ENCODE measurements at regions not wholly inside any gene's neighbourhood (a gene's known extent, or its start where the extent isn't known, plus 50 kb on each side); places are given as distances from the start of the nearest gene placed in this dataset.

DNA sequence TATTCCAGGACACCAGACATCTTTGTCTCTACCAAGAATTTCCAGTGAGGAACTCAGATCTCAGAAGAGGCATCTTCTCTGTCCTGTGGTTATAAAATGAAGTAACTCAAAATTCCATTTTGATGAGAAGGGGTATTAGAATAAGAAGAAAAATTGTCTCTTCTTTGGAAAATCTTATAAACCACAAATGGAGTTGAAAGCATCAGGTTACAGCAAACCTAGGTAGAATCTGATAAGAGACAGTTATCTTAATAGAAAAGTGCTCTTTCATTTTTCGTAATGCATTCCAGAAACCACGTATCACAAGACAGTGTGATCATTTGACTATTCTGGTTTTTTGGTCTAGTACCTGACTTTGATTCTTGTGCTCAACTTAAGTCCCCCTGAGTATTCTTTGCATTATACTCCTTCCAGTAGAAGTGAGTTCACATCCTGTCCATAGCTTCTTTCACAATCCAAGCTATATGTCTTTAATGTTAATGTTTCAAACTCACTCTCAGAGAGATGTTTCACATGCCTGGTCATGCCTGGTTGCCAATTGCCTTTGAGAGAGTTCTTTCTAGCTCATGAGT, 120.9 kb upstream of the PRDX6 start:
- TF ChIP-seq, protein P1, sequence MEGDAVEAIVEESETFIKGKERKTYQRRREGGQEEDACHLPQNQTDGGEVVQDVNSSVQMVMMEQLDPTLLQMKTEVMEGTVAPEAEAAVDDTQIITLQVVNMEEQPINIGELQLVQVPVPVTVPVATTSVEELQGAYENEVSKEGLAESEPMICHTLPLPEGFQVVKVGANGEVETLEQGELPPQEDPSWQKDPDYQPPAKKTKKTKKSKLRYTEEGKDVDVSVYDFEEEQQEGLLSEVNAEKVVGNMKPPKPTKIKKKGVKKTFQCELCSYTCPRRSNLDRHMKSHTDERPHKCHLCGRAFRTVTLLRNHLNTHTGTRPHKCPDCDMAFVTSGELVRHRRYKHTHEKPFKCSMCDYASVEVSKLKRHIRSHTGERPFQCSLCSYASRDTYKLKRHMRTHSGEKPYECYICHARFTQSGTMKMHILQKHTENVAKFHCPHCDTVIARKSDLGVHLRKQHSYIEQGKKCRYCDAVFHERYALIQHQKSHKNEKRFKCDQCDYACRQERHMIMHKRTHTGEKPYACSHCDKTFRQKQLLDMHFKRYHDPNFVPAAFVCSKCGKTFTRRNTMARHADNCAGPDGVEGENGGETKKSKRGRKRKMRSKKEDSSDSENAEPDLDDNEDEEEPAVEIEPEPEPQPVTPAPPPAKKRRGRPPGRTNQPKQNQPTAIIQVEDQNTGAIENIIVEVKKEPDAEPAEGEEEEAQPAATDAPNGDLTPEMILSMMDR (IDR thresholded peaks at IDR 0.05; ENCODE audit: poor library complexity, severe bottlenecking) = no peak
- Histone ChIP-seq H3K36me3 (ENCODE audit: low read depth) (no peaks in the 10 kb centered on the region), H3K9me3 (ENCODE audit: severe bottlenecking) (no peaks in the 10 kb centered on the region), H3K27ac (ENCODE audit: poor library complexity, severe bottlenecking) (no peak overlapping the region), H3K27me3 (ENCODE audit: insufficient read depth, poor library complexity, severe bottlenecking) (no peaks in the 10 kb centered on the region), H3K4me3 (ENCODE audit: severe bottlenecking) (no peak overlapping the region), H3K4me1 (ENCODE audit: insufficient read depth, poor library complexity, severe bottlenecking) (peaks cover 4% of the 10 kb centered on the region)
- DNase-seq (ENCODE audit: low spot score) (no peak), ATAC-seq (ENCODE audit: low read depth) (peak; percentile 25; the same call in 1 of the 3 replicates)

GRCh38 chr1:173360487-173361063, 116.6 kb upstream of the PRDX6 start:
- H3K9me3 ChIP-seq (ENCODE audit: severe bottlenecking) = no peaks in the 10 kb centered on the region
- no peaks in the 10 kb centered on the region for H3K36me3 ChIP-seq (ENCODE audit: low read depth)
- H3K4me3 ChIP-seq (ENCODE audit: severe bottlenecking) = no peak overlapping the region
- ATAC-seq (ENCODE audit: low read depth) = no peak
- peaks cover 4% of the 10 kb centered on the region for H3K4me1 ChIP-seq (ENCODE audit: insufficient read depth, poor library complexity, severe bottlenecking)
- no peaks in the 10 kb centered on the region for H3K27me3 ChIP-seq (ENCODE audit: insufficient read depth, poor library complexity, severe bottlenecking)
- H3K27ac ChIP-seq (ENCODE audit: poor library complexity, severe bottlenecking) = no peak overlapping the region
- DNase-seq (ENCODE audit: low spot score) = no peak
- TF ChIP-seq, protein P1 (IDR thresholded peaks at IDR 0.05; ENCODE audit: poor library complexity, severe bottlenecking) = no peak

DNA sequence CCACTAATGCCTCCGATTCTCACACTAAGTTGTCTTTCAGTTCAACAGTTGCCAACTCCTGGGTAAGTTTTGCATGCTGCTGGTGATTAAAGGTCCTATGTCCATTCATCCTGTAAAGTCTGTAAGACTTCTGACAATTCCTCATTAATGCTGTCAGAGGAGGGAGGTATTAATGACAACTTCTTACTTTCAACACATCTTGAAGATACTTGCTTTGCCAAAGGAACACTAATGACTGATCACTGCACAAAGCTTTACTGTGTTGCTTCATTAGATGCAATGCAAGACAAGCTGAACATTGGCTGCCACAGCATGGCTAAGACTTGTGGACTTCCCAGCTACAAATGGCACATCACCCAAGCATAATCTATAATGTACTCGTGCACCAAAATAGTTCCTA, 114.6 kb upstream of the PRDX6 start:
- no peaks in the 10 kb centered on the region for H3K36me3 ChIP-seq (ENCODE audit: low read depth)
- TF ChIP-seq, protein P1 (IDR thresholded peaks at IDR 0.05; ENCODE audit: poor library complexity, severe bottlenecking) = no peak
- H3K4me1 ChIP-seq (ENCODE audit: insufficient read depth, poor library complexity, severe bottlenecking) = no peaks in the 10 kb centered on the region
- no peak for ATAC-seq (ENCODE audit: low read depth)
- H3K27me3 ChIP-seq (ENCODE audit: insufficient read depth, poor library complexity, severe bottlenecking) = no peaks in the 10 kb centered on the region
- DNase-seq (ENCODE audit: low spot score) = no peak
- no peaks in the 10 kb centered on the region for H3K9me3 ChIP-seq (ENCODE audit: severe bottlenecking)
- no peak overlapping the region for H3K4me3 ChIP-seq (ENCODE audit: severe bottlenecking)
- no peak overlapping the region for H3K27ac ChIP-seq (ENCODE audit: poor library complexity, severe bottlenecking)

DNA sequence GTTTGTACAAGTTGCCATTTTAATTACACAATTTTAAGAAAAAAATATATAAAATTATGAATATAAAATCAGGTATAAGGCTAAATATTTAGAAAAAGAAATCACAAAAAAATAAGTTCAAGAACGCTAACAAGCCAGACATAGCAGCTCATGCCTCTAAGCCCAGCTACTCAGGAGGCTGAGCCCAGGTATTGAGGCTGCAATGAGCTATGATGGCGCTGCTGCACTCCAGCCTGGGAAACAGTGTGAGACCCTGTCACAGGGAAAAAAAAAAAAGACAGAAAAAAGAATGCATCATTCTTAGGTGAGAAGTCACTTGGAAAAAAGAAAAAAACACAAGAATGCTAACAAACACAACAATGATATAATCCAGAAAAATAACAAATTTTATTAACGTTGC, 112.3 kb upstream of the PRDX6 start:
- Histone ChIP-seq H3K9me3 (ENCODE audit: severe bottlenecking) (no peaks in the 10 kb centered on the region), H3K27me3 (ENCODE audit: insufficient read depth, poor library complexity, severe bottlenecking) (no peaks in the 10 kb centered on the region), H3K4me1 (ENCODE audit: insufficient read depth, poor library complexity, severe bottlenecking) (no peaks in the 10 kb centered on the region), H3K4me3 (ENCODE audit: severe bottlenecking) (no peak overlapping the region), H3K36me3 (ENCODE audit: low read depth) (no peaks in the 10 kb centered on the region), H3K27ac (ENCODE audit: poor library complexity, severe bottlenecking) (no peak overlapping the region)
- no peak for ATAC-seq (ENCODE audit: low read depth)
- DNase-seq (ENCODE audit: low spot score) = no peak
- TF ChIP-seq, protein P1 (IDR thresholded peaks at IDR 0.05; ENCODE audit: poor library complexity, severe bottlenecking) = no peak

GRCh38 chr1:173365341-173365740, 111.8 kb upstream of the PRDX6 start:
- ATAC-seq (ENCODE audit: low read depth) (no peak), DNase-seq (ENCODE audit: low spot score) (no peak)
- TF ChIP-seq, protein P1 (IDR thresholded peaks at IDR 0.05; ENCODE audit: poor library complexity, severe bottlenecking) = no peak
- Histone ChIP-seq H3K36me3 (ENCODE audit: low read depth) (no peaks in the 10 kb centered on the region), H3K27me3 (ENCODE audit: insufficient read depth, poor library complexity, severe bottlenecking) (no peaks in the 10 kb centered on the region), H3K4me1 (ENCODE audit: insufficient read depth, poor library complexity, severe bottlenecking) (no peaks in the 10 kb centered on the region), H3K27ac (ENCODE audit: poor library complexity, severe bottlenecking) (no peak overlapping the region), H3K4me3 (ENCODE audit: severe bottlenecking) (no peak overlapping the region), H3K9me3 (ENCODE audit: severe bottlenecking) (no peaks in the 10 kb centered on the region)
